GM12878 (cell line): ENCODE measurements at regions not wholly inside any gene's neighbourhood (a gene's known extent, or its start where the extent isn't known, plus 50 kb on each side); places are given as distances from the start of the nearest gene placed in this dataset.

Experiments used
- ATAC-seq: fragments of 200-7000 bp; cut with Tn5 transposase; 3 replicates; pipeline ENCODE4 v1.9.1; 2020; ENCODE audit warnings: mild to moderate bottlenecking, moderate library complexity
- BruUV-seq: library from RNA; stranded (reverse); fragments of 400-500 nt; replicated peaks from 2 replicates; lab custom pipeline; 2021; lab: Mats Ljungman, UMichigan
- CTCF ChIA-PET: fragments of 300-600 bp; sonication (Branson Sonifier 250); formaldehyde crosslinking; extraction: SDS; loops from one replicate; lab custom pipeline; 2021; ENCODE audit warnings: inconsistent platforms; lab: Yijun Ruan, JAX
- POLR2A ChIA-PET: fragments of 350-600 bp; formaldehyde crosslinking; extraction: SDS; loops from one replicate; lab custom pipeline; 2021; ENCODE audit warnings: inconsistent platforms; lab: Charles Lee
- RAD21 ChIA-PET: fragments of 300-600 bp; sonication (Branson Sonifier 250); formaldehyde crosslinking; loops from one replicate; lab custom pipeline; 2023; ENCODE audit warnings: antibody characterized with exemption; ENCODE audit not compliant: unreplicated experiment; lab: Charles Lee
- SMC1A ChIA-PET: fragments of 300-600 bp; sonication (Branson Sonifier 250); formaldehyde crosslinking; loops from one replicate; lab custom pipeline; 2023; ENCODE audit not compliant: unreplicated experiment, uncharacterized antibody; lab: Charles Lee
- DNase-seq: peaks from one replicate; pipeline ENCODE4 v3.0.0-alpha.2; 2011; ENCODE audit warnings: low read depth, low spot score
- FAIRE-seq: peaks from 3 replicates; lab custom pipeline; 2011; peaks lifted over from hg19 to GRCh38; lab: Jason Lieb, UNC
- H2AFZ ChIP-seq: 2 replicates; pipeline ENCODE4 v1.6.0; 2011; ENCODE audit warnings: low read depth, low read length, control low read depth; ENCODE audit not compliant: control insufficient read depth
- H3K27ac ChIP-seq: 2 replicates; pipeline ENCODE4 v1.5.1; 2011; ENCODE audit warnings: control low read depth; ENCODE audit not compliant: control insufficient read depth, insufficient read depth
- H3K27me3 ChIP-seq, 2 experiments: replicated peaks in 1 of 2; 2 replicates each; pipeline versions ENCODE4 v1.6.0 to v1.6.1; 2011; ENCODE audit warnings: low read length in 1 of 2; ENCODE audit not compliant: control insufficient read depth in 2 of 2, insufficient read depth in 2 of 2
- H3K36me3 ChIP-seq, 2 experiments: 2 replicates each; pipeline ENCODE4 v1.5.1; 2011; ENCODE audit warnings: low read length in 1 of 2; ENCODE audit not compliant: control insufficient read depth in 2 of 2, insufficient read depth in 2 of 2
- H3K4me1 ChIP-seq: 2 replicates; pipeline ENCODE4 v1.6.1; 2011; ENCODE audit warnings: mild to moderate bottlenecking, low read length, moderate library complexity, mixed read lengths; ENCODE audit not compliant: control insufficient read depth, insufficient read depth
- H3K4me2 ChIP-seq: 2 replicates; pipeline ENCODE4 v1.6.0; 2011; ENCODE audit warnings: control low read depth; ENCODE audit not compliant: control insufficient read depth, insufficient read depth
- H3K4me3 ChIP-seq: fragments of 200-600 bp; sonication (generic); 2 replicates; pipeline ENCODE4 v1.5.1; 2016
- H3K79me2 ChIP-seq: 2 replicates; pipeline ENCODE4 v1.6.0; 2011; ENCODE audit warnings: low read length; ENCODE audit not compliant: control insufficient read depth, insufficient read depth
- H3K9ac ChIP-seq: 2 replicates; pipeline ENCODE4 v1.8.0; 2011; ENCODE audit warnings: low read length, control low read depth, mixed read lengths; ENCODE audit not compliant: control insufficient read depth, insufficient read depth
- H3K9me3 ChIP-seq: replicated peaks from 3 replicates; pipeline ENCODE4 v1.5.1; 2011; ENCODE audit warnings: mild to moderate bottlenecking, low read length; ENCODE audit not compliant: control insufficient read depth, insufficient read depth
- H4K20me1 ChIP-seq: 2 replicates; pipeline ENCODE4 v1.6.0; 2011; ENCODE audit not compliant: control insufficient read depth, insufficient read depth
- EP300 ChIP-seq, 2 experiments: fragments of 150-350 bp in 1 of 2; IDR thresholded peaks; 2 replicates each; pipeline ENCODE4 v1.6.1; 2011 to 2012; ENCODE audit warnings: low read depth in 2 of 2, low read length in 2 of 2, borderline replicate concordance in 1 of 2, improper control_type of control experiment in 1 of 2, inconsistent platforms in 1 of 2; ENCODE audit not compliant: control insufficient read depth in 1 of 2
- IRF4 ChIP-seq: IDR thresholded peaks from 2 replicates; pipeline ENCODE4 v1.6.1; 2011; ENCODE audit warnings: low read depth, low read length
- POLR2AphosphoS2 ChIP-seq: IDR thresholded peaks from 2 replicates; pipeline ENCODE4 v1.6.1; 2011; ENCODE audit warnings: low read depth, mild to moderate bottlenecking, low read length, improper control_type of control experiment, moderate library complexity
- TARDBP ChIP-seq: IDR thresholded peaks from 2 replicates; pipeline ENCODE4 v1.6.1; 2016; ENCODE audit warnings: borderline replicate concordance
- ZNF24 ChIP-seq: fragments of 450-650 bp; IDR thresholded peaks from 2 replicates; pipeline ENCODE4 v1.6.1; 2017; ENCODE audit warnings: antibody characterized with exemption, mild to moderate bottlenecking
- WGBS: methylation state at CpG from one replicate; pipeline ENCODE4 v1.1.6; 2016; ENCODE audit warnings: low lambda C conversion rate; ENCODE audit not compliant: insufficient replicate concordance, insufficient coverage; ENCODE audit errors: missing lambda C conversion rate; 5-methylcytosine and 5-hydroxymethylcytosine counted together
- in situ Hi-C: fragments of 300-500 bp; cut with MboI; formaldehyde crosslinking; loops from 9 replicates; pipeline ENCODE4 v1.14.3; 2018; ENCODE audit warnings: mixed read lengths
- intact Hi-C: fragments of 100-400 bp; cut with micrococcal nuclease; formaldehyde crosslinking; loops from one replicate; pipeline ENCODE4 v1.14.2; 2022; ENCODE audit not compliant: unreplicated experiment
- TF ChIP-seq, protein P1 (sequence below): IDR thresholded peaks from 2 replicates; pipeline ENCODE4 v1.6.1; 2012; ENCODE audit warnings: low read length, inconsistent platforms
- TF ChIP-seq, protein P2 (sequence below): IDR thresholded peaks from 2 replicates; pipeline ENCODE4 v1.6.1; 2012; ENCODE audit warnings: improper control_type of control experiment, low read depth, low read length; ENCODE audit not compliant: insufficient replicate concordance
- TF ChIP-seq, protein P3 (sequence below), 3 experiments: IDR thresholded peaks in 2 of 3; conservative IDR thresholded peaks in 1 of 3; 2 replicates each; pipeline ENCODE4 v1.5.1; 2011; ENCODE audit warnings: low read depth in 3 of 3, low read length in 3 of 3, mild to moderate bottlenecking in 3 of 3, control low read depth in 2 of 3, moderate library complexity in 2 of 3, inconsistent platforms in 1 of 3, mixed read lengths in 1 of 3; ENCODE audit not compliant: control insufficient read depth in 2 of 3, insufficient read depth in 1 of 3; ENCODE audit errors: extremely low read depth in 1 of 3
- TF ChIP-seq, protein P4 (sequence below): fragments of 450-650 bp; IDR thresholded peaks from 2 replicates; pipeline ENCODE4 v1.6.1; 2016; ENCODE audit warnings: mild to moderate bottlenecking, moderate library complexity, borderline replicate concordance
- TF ChIP-seq, protein P5 (sequence below): IDR thresholded peaks from 2 replicates; pipeline ENCODE4 v1.6.1; 2012; ENCODE audit warnings: low read depth, low read length, improper control_type of control experiment

DNA sequence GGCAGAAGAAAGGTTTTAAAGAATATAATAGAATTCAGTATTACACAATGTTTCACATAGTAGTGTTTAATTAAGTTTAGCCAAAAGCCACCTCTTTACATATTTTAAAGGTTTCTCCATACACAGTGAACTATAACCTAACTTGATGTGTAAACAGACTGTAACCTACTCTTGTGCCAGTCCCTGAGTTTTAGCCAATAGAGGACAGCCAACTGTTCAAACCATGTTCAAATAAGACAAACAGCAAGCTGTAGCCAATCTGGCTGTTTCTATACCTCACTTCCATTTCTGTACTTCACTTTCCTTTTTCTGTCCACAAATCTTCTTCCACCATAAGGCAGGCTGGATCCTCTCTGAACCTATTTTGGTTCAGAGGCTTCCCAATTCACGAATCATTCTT is 65.2 kb downstream of the TEX13C start:
- FAIRE-seq = no peak
- SMC1A ChIA-PET = no interaction called here
- H2AFZ ChIP-seq = no peak overlapping the region
- TF ChIP-seq, protein P1, sequence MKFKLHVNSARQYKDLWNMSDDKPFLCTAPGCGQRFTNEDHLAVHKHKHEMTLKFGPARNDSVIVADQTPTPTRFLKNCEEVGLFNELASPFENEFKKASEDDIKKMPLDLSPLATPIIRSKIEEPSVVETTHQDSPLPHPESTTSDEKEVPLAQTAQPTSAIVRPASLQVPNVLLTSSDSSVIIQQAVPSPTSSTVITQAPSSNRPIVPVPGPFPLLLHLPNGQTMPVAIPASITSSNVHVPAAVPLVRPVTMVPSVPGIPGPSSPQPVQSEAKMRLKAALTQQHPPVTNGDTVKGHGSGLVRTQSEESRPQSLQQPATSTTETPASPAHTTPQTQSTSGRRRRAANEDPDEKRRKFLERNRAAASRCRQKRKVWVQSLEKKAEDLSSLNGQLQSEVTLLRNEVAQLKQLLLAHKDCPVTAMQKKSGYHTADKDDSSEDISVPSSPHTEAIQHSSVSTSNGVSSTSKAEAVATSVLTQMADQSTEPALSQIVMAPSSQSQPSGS = no peak
- TF ChIP-seq TARDBP = no peak
- no peak for TF ChIP-seq POLR2AphosphoS2
- TF ChIP-seq, protein P2, sequence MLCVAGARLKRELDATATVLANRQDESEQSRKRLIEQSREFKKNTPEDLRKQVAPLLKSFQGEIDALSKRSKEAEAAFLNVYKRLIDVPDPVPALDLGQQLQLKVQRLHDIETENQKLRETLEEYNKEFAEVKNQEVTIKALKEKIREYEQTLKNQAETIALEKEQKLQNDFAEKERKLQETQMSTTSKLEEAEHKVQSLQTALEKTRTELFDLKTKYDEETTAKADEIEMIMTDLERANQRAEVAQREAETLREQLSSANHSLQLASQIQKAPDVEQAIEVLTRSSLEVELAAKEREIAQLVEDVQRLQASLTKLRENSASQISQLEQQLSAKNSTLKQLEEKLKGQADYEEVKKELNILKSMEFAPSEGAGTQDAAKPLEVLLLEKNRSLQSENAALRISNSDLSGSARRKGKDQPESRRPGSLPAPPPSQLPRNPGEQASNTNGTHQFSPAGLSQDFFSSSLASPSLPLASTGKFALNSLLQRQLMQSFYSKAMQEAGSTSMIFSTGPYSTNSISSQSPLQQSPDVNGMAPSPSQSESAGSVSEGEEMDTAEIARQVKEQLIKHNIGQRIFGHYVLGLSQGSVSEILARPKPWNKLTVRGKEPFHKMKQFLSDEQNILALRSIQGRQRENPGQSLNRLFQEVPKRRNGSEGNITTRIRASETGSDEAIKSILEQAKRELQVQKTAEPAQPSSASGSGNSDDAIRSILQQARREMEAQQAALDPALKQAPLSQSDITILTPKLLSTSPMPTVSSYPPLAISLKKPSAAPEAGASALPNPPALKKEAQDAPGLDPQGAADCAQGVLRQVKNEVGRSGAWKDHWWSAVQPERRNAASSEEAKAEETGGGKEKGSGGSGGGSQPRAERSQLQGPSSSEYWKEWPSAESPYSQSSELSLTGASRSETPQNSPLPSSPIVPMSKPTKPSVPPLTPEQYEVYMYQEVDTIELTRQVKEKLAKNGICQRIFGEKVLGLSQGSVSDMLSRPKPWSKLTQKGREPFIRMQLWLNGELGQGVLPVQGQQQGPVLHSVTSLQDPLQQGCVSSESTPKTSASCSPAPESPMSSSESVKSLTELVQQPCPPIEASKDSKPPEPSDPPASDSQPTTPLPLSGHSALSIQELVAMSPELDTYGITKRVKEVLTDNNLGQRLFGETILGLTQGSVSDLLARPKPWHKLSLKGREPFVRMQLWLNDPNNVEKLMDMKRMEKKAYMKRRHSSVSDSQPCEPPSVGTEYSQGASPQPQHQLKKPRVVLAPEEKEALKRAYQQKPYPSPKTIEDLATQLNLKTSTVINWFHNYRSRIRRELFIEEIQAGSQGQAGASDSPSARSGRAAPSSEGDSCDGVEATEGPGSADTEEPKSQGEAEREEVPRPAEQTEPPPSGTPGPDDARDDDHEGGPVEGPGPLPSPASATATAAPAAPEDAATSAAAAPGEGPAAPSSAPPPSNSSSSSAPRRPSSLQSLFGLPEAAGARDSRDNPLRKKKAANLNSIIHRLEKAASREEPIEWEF = no peak
- TF ChIP-seq, protein P3, sequence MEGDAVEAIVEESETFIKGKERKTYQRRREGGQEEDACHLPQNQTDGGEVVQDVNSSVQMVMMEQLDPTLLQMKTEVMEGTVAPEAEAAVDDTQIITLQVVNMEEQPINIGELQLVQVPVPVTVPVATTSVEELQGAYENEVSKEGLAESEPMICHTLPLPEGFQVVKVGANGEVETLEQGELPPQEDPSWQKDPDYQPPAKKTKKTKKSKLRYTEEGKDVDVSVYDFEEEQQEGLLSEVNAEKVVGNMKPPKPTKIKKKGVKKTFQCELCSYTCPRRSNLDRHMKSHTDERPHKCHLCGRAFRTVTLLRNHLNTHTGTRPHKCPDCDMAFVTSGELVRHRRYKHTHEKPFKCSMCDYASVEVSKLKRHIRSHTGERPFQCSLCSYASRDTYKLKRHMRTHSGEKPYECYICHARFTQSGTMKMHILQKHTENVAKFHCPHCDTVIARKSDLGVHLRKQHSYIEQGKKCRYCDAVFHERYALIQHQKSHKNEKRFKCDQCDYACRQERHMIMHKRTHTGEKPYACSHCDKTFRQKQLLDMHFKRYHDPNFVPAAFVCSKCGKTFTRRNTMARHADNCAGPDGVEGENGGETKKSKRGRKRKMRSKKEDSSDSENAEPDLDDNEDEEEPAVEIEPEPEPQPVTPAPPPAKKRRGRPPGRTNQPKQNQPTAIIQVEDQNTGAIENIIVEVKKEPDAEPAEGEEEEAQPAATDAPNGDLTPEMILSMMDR (IDR thresholded peaks at IDR 0.05 in 2 of 3, conservative IDR thresholded peaks at IDR 0.05 in 1 of 3; ENCODE audit: control insufficient read depth in 2 of 3, extremely low read depth in 1 of 3, insufficient read depth in 1 of 3, low read depth in 3 of 3, low read length in 3 of 3) = no peak
- TF ChIP-seq ZNF24 = no peak
- TF ChIP-seq, protein P4, sequence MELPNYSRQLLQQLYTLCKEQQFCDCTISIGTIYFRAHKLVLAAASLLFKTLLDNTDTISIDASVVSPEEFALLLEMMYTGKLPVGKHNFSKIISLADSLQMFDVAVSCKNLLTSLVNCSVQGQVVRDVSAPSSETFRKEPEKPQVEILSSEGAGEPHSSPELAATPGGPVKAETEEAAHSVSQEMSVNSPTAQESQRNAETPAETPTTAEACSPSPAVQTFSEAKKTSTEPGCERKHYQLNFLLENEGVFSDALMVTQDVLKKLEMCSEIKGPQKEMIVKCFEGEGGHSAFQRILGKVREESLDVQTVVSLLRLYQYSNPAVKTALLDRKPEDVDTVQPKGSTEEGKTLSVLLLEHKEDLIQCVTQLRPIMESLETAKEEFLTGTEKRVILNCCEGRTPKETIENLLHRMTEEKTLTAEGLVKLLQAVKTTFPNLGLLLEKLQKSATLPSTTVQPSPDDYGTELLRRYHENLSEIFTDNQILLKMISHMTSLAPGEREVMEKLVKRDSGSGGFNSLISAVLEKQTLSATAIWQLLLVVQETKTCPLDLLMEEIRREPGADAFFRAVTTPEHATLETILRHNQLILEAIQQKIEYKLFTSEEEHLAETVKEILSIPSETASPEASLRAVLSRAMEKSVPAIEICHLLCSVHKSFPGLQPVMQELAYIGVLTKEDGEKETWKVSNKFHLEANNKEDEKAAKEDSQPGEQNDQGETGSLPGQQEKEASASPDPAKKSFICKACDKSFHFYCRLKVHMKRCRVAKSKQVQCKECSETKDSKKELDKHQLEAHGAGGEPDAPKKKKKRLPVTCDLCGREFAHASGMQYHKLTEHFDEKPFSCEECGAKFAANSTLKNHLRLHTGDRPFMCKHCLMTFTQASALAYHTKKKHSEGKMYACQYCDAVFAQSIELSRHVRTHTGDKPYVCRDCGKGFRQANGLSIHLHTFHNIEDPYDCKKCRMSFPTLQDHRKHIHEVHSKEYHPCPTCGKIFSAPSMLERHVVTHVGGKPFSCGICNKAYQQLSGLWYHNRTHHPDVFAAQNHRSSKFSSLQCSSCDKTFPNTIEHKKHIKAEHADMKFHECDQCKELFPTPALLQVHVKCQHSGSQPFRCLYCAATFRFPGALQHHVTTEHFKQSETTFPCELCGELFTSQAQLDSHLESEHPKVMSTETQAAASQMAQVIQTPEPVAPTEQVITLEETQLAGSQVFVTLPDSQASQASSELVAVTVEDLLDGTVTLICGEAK = no peak
- no peak for TF ChIP-seq IRF4
- TF ChIP-seq EP300 (IDR thresholded peaks at IDR 0.05; ENCODE audit: borderline replicate concordance in 1 of 2, control insufficient read depth in 1 of 2, low read depth in 2 of 2, low read length in 2 of 2) = no peak
- TF ChIP-seq, protein P5, sequence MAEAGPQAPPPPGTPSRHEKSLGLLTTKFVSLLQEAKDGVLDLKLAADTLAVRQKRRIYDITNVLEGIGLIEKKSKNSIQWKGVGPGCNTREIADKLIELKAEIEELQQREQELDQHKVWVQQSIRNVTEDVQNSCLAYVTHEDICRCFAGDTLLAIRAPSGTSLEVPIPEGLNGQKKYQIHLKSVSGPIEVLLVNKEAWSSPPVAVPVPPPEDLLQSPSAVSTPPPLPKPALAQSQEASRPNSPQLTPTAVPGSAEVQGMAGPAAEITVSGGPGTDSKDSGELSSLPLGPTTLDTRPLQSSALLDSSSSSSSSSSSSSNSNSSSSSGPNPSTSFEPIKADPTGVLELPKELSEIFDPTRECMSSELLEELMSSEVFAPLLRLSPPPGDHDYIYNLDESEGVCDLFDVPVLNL = no peak

More for the DNA sequence above, 65.2 kb downstream of the TEX13C start:
- in situ Hi-C loops (no loop called here), intact Hi-C loops (no loop called here)
- H3K27ac ChIP-seq = no peak overlapping the region
- H4K20me1 ChIP-seq = no peaks in the 10 kb centered on the region
- H3K9ac ChIP-seq = no peak overlapping the region
- H3K4me3 ChIP-seq = no peak overlapping the region
- DNase-seq (no peak), ATAC-seq (no peak)
- BruUV-seq = no TSS peak
- H3K27me3 ChIP-seq = no peaks in the 10 kb centered on the region
- no peak overlapping the region for H3K4me2 ChIP-seq
- ChIA-PET POLR2A (no interaction called here), RAD21 (no interaction called here), CTCF (no interaction called here)
- no peaks in the 10 kb centered on the region for H3K36me3 ChIP-seq
- 0% methylated on average over 1 of the region's 1 CpG for WGBS
- H3K9me3 ChIP-seq = no peaks in the 10 kb centered on the region
- H3K4me1 ChIP-seq = no peaks in the 10 kb centered on the region
- no peaks in the 10 kb centered on the region for H3K79me2 ChIP-seq
